Adrenal gland (tissue), 5 donors: ENCODE measurements at regions not wholly inside any gene's neighbourhood (a gene's known extent, or its start where the extent isn't known, plus 50 kb on each side); places are given as distances from the start of the nearest gene placed in this dataset.

Experiments used
- CTCF ChIP-seq, 6 experiments: fragments of 450-650 bp in 4 of 6; fragments of 200-600 bp in 2 of 6; sonication (generic) in 1 of 6; IDR thresholded peaks; 1 replicate in 5 of 6; 2 replicates in 1 of 6; pipeline versions ENCODE4 v1.5.1 to v1.8.0; 2016 to 2021; ENCODE audit warnings: antibody characterized with exemption in 6 of 6, mild to moderate bottlenecking in 2 of 6, moderate library complexity in 1 of 6
- POLR2A ChIP-seq, 2 donors: fragments of 450-650 bp; IDR thresholded peaks; one replicate each; pipeline ENCODE4 v1.6.1; 2017; ENCODE audit warnings: antibody characterized with exemption in 2 of 2, mild to moderate bottlenecking in 2 of 2, moderate library complexity in 1 of 2
- donor health status: DM: no; HTN: no; CAD: no.

GRCh38 chr7:88492153-88492552 is 185.5 kb upstream of the STEAP4 start:
- TF ChIP-seq CTCF (IDR thresholded peaks at IDR 0.05) (no peak), POLR2A (IDR thresholded peaks at IDR 0.05) (no peak)
